H9 (cell line): ENCODE measurements at regions not wholly inside any gene's neighbourhood (a gene's known extent, or its start where the extent isn't known, plus 50 kb on each side); places are given as distances from the start of the nearest gene placed in this dataset.

Experiments used
- DNase-seq: peaks from one replicate; pipeline ENCODE4 v3.0.0-alpha.2; 2017
- H2AFZ ChIP-seq: one replicate; pipeline ENCODE4 v1.6.1; 2013; ENCODE audit warnings: mild to moderate bottlenecking, low read length, control low read depth, moderate library complexity
- H2AK5ac ChIP-seq: 2 replicates; pipeline ENCODE4 v1.6.1; 2013; ENCODE audit warnings: low read length, control low read depth, mixed read lengths; ENCODE audit not compliant: insufficient read length
- H2BK120ac ChIP-seq: one replicate; pipeline ENCODE4 v1.6.1; 2013; ENCODE audit warnings: low read depth, mild to moderate bottlenecking, low read length, control low read depth, inconsistent platforms; ENCODE audit not compliant: poor library complexity, severe bottlenecking
- H2BK12ac ChIP-seq: 2 replicates; pipeline ENCODE4 v1.6.1; 2013; ENCODE audit warnings: low read length, control low read depth, mixed read lengths, low read depth; ENCODE audit not compliant: insufficient read length
- H2BK15ac ChIP-seq: 2 replicates; pipeline ENCODE4 v1.6.1; 2013; ENCODE audit warnings: low read depth, low read length, control low read depth
- H2BK20ac ChIP-seq: one replicate; pipeline ENCODE4 v1.6.1; 2013; ENCODE audit warnings: low read depth, mild to moderate bottlenecking, low read length, control low read depth, inconsistent platforms; ENCODE audit not compliant: poor library complexity, severe bottlenecking
- H2BK5ac ChIP-seq: 2 replicates; pipeline ENCODE4 v1.6.1; 2013; ENCODE audit warnings: low read length, control low read depth, mixed read lengths; ENCODE audit not compliant: insufficient read length
- H3K14ac ChIP-seq: 2 replicates; pipeline ENCODE4 v1.6.1; 2013; ENCODE audit warnings: low read length, control low read depth; ENCODE audit not compliant: insufficient read depth
- H3K18ac ChIP-seq: 2 replicates; pipeline ENCODE4 v1.6.1; 2013; ENCODE audit warnings: low read depth, mild to moderate bottlenecking, mixed read lengths, low read length, control low read depth; ENCODE audit not compliant: insufficient read length
- H3K23ac ChIP-seq: 2 replicates; pipeline ENCODE4 v1.6.1; 2013; ENCODE audit warnings: low read length, control low read depth, mixed read lengths, low read depth; ENCODE audit not compliant: insufficient read length
- H3K23me2 ChIP-seq: 2 replicates; pipeline ENCODE4 v1.6.1; 2013; ENCODE audit warnings: low read depth, mild to moderate bottlenecking, mixed read lengths, low read length, control low read depth; ENCODE audit not compliant: insufficient read length, poor library complexity, severe bottlenecking
- H3K27ac ChIP-seq: 2 replicates; pipeline ENCODE4 v1.5.1; 2013; ENCODE audit warnings: low read length, control low read depth, mixed read lengths, low read depth; ENCODE audit not compliant: insufficient read length
- H3K27me3 ChIP-seq: 2 replicates; pipeline ENCODE4 v1.6.1; 2013; ENCODE audit warnings: low read length, control low read depth, inconsistent platforms; ENCODE audit not compliant: insufficient read depth
- H3K4ac ChIP-seq: 2 replicates; pipeline ENCODE4 v1.6.1; 2013; ENCODE audit warnings: low read depth, mild to moderate bottlenecking, control low read depth, inconsistent platforms, low read length, moderate library complexity
- H3K4me1 ChIP-seq: 2 replicates; pipeline ENCODE4 v1.6.1; 2013; ENCODE audit warnings: low read length, control low read depth, inconsistent platforms; ENCODE audit not compliant: insufficient read depth
- H3K4me2 ChIP-seq: 2 replicates; pipeline ENCODE4 v1.6.1; 2013; ENCODE audit warnings: low read length, control low read depth, mixed read lengths; ENCODE audit not compliant: insufficient read length, insufficient read depth
- H3K56ac ChIP-seq: 2 replicates; pipeline ENCODE4 v1.6.1; 2013; ENCODE audit warnings: low read depth, mild to moderate bottlenecking, mixed read lengths, low read length, control low read depth; ENCODE audit not compliant: insufficient read length
- H3K79me1 ChIP-seq: 2 replicates; pipeline ENCODE4 v1.6.1; 2013; ENCODE audit warnings: low read depth, mild to moderate bottlenecking, moderate library complexity, low read length, control low read depth, inconsistent platforms; ENCODE audit not compliant: insufficient read depth, poor library complexity, severe bottlenecking
- H3K79me2 ChIP-seq: 2 replicates; pipeline ENCODE4 v1.6.1; 2013; ENCODE audit warnings: low read length, control low read depth, inconsistent platforms; ENCODE audit not compliant: insufficient read depth
- H3K9ac ChIP-seq: 2 replicates; pipeline ENCODE4 v1.6.1; 2013; ENCODE audit warnings: low read length, control low read depth, mixed read lengths; ENCODE audit not compliant: insufficient read length; ENCODE audit errors: extremely low read depth
- H3K9me3 ChIP-seq: one replicate; pipeline ENCODE4 v1.6.1; 2013; ENCODE audit warnings: low read depth, low read length, inconsistent platforms; ENCODE audit not compliant: control insufficient read depth
- H3T11ph ChIP-seq: one replicate; pipeline ENCODE4 v1.6.1; 2013; ENCODE audit warnings: mild to moderate bottlenecking, low read length, control low read depth, inconsistent platforms
- H4K20me1 ChIP-seq: one replicate; pipeline ENCODE4 v1.6.1; 2013; ENCODE audit not compliant: control insufficient read depth, insufficient read length, insufficient read depth
- H4K5ac ChIP-seq: 2 replicates; pipeline ENCODE4 v1.6.1; 2013; ENCODE audit warnings: low read depth, mild to moderate bottlenecking, mixed read lengths, low read length, control low read depth; ENCODE audit not compliant: insufficient read length
- H4K8ac ChIP-seq: replicated peaks from 2 replicates; pipeline ENCODE4 v1.6.1; 2013; ENCODE audit warnings: low read length, control low read depth, mixed read lengths, low read depth; ENCODE audit not compliant: insufficient read length
- H4K91ac ChIP-seq: 2 replicates; pipeline ENCODE4 v1.6.1; 2013; ENCODE audit warnings: low read depth, mild to moderate bottlenecking, moderate library complexity, mixed read lengths, low read length, control low read depth; ENCODE audit not compliant: insufficient read length
- H3K27ac Mint-ChIP-seq, 3 experiments: 2 replicates in 2 of 3; 3 replicates in 1 of 3; pipeline ENCODE4 v1.8.0; 2020 to 2021; ENCODE audit warnings: mixed read lengths in 3 of 3, mild to moderate bottlenecking in 1 of 3, moderate library complexity in 1 of 3
- H3K27me3 Mint-ChIP-seq: 2 replicates; pipeline ENCODE4 v1.8.0; 2021; ENCODE audit warnings: low read depth, mild to moderate bottlenecking, moderate library complexity, mixed read lengths
- H3K36me3 Mint-ChIP-seq, 3 experiments: 2 replicates in 2 of 3; 3 replicates in 1 of 3; pipeline ENCODE4 v1.8.0; 2020 to 2021; ENCODE audit warnings: low read depth in 3 of 3, mixed read lengths in 3 of 3; ENCODE audit not compliant: insufficient read depth in 1 of 3
- H3K4me1 Mint-ChIP-seq, 2 experiments: 2 replicates each; pipeline ENCODE4 v1.8.0; 2020; ENCODE audit warnings: mixed read lengths in 2 of 2
- H3K4me3 Mint-ChIP-seq, 2 experiments: 2 replicates in 1 of 2; 3 replicates in 1 of 2; pipeline ENCODE4 v1.8.0; 2020 to 2021; ENCODE audit warnings: mild to moderate bottlenecking in 2 of 2, mixed read lengths in 2 of 2, moderate library complexity in 1 of 2
- H3K9me3 Mint-ChIP-seq, 2 experiments: 2 replicates in 1 of 2; 3 replicates in 1 of 2; pipeline ENCODE4 v1.8.0; 2020; ENCODE audit warnings: mild to moderate bottlenecking in 2 of 2, mixed read lengths in 2 of 2, moderate library complexity in 1 of 2
- WGBS: extraction: QIAGEN DNeasy Blood & Tissue Kit; methylation state at CpG from one replicate; pipeline ENCODE4 v1.1.7; 2013; ENCODE audit warnings: missing lambda C conversion rate, low lambda C conversion rate, mixed read lengths; ENCODE audit not compliant: insufficient read length; ENCODE audit errors: extremely low coverage; 5-methylcytosine and 5-hydroxymethylcytosine counted together
- TF ChIP-seq, protein P1 (sequence below): fragments of 200-600 bp; sonication (generic); conservative IDR thresholded peaks from 3 replicates; pipeline ENCODE4 v1.8.0; 2021; ENCODE audit warnings: antibody characterized with exemption, mild to moderate bottlenecking

DNA sequence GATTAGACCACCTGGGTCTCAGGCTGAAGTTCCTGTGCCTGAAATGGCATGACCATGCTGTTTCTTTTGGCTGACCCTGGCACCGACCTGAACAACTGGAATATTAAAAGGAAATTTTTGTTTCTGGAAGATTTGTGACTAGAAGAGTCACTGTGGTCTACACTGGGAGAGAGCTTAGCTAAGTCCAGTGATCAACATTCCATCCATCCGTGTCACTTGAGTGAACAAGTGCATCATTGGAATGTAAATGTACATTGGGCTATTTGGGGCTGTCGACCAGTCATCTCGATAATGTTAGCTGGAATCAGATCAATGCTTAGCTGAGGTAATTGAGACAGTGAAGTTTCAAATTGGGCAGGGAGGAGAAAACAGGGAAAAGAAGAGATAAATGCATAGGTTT, 95.4 kb upstream of the CCDC85A start:
- no peak overlapping the region for H3K18ac ChIP-seq
- no peak overlapping the region for H4K91ac ChIP-seq
- H3K79me1 ChIP-seq: no peaks in the 10 kb centered on the region
- no peak overlapping the region for H2BK15ac ChIP-seq
- no peak overlapping the region for H2BK5ac ChIP-seq
- H2AFZ ChIP-seq: no peak overlapping the region
- no peak overlapping the region for H2AK5ac ChIP-seq
- no peak overlapping the region for H3T11ph ChIP-seq
- peaks cover 4% of the 10 kb centered on the region for H3K27me3 Mint-ChIP-seq
- no peak overlapping the region for H2BK12ac ChIP-seq
- H3K23me2 ChIP-seq: no peaks in the 10 kb centered on the region
- no peak overlapping the region for H3K27ac ChIP-seq
- H3K27me3 ChIP-seq: no peaks in the 10 kb centered on the region
- H3K4me1 ChIP-seq: no peaks in the 10 kb centered on the region
- no peaks in the 10 kb centered on the region for H4K20me1 ChIP-seq
- peaks cover 2 to 12% of the 10 kb centered on the region in 2 experiments; a peak in 3 of 5 replicates for H3K9me3 Mint-ChIP-seq
- H2BK120ac ChIP-seq: no peak overlapping the region
- H3K56ac ChIP-seq: no peak overlapping the region
- H3K4me1 Mint-ChIP-seq: no peaks in the 10 kb centered on the region
- H3K79me2 ChIP-seq: no peaks in the 10 kb centered on the region
- H2BK20ac ChIP-seq: no peak overlapping the region
- no peak overlapping the region for H4K8ac ChIP-seq
- no peaks in the 10 kb centered on the region for H3K9me3 ChIP-seq
- no peak overlapping the region for H3K9ac ChIP-seq
- TF ChIP-seq, protein P1, sequence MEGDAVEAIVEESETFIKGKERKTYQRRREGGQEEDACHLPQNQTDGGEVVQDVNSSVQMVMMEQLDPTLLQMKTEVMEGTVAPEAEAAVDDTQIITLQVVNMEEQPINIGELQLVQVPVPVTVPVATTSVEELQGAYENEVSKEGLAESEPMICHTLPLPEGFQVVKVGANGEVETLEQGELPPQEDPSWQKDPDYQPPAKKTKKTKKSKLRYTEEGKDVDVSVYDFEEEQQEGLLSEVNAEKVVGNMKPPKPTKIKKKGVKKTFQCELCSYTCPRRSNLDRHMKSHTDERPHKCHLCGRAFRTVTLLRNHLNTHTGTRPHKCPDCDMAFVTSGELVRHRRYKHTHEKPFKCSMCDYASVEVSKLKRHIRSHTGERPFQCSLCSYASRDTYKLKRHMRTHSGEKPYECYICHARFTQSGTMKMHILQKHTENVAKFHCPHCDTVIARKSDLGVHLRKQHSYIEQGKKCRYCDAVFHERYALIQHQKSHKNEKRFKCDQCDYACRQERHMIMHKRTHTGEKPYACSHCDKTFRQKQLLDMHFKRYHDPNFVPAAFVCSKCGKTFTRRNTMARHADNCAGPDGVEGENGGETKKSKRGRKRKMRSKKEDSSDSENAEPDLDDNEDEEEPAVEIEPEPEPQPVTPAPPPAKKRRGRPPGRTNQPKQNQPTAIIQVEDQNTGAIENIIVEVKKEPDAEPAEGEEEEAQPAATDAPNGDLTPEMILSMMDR: no peak
- H3K23ac ChIP-seq: no peak overlapping the region
- no peak overlapping the region for H3K4me2 ChIP-seq
- H3K14ac ChIP-seq: no peak overlapping the region
- no CpG with 5 or more reads among the region's 4 CpGs for WGBS
- DNase-seq: no peak
- H3K4ac ChIP-seq: no peak overlapping the region
- H3K27ac Mint-ChIP-seq: no peak overlapping the region
- H3K36me3 Mint-ChIP-seq: peaks cover 0 to 9% (median 0%) of the 10 kb centered on the region in 3 experiments; a peak in 1 of 7 replicates
- no peak overlapping the region for H3K4me3 Mint-ChIP-seq
- no peak overlapping the region for H4K5ac ChIP-seq
